ENCODE measurements at regions not wholly inside any gene's neighbourhood (a gene's known extent, or its start where the extent isn't known, plus 50 kb on each side); places are given as distances from the start of the nearest gene placed in this dataset.

DNA sequence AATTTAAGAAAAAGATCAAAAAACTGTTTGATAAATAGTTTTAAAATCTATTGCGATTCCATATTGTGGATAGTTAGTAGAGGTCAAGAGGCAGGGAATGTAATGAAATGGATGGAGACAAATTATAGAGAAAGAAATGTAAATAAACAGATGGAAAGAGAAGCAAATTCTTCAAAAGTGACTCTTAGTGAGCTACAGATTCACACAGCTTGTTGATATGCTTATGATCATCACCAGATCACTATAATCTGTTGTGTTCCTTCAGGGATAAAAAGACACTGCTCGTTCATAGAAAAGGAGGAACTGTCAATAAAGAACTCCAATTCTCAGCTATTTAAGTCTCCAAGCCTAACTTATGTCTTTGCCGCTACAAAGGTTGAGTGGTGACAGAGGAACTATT lies 251.4 kb upstream of the SEMA3C start:
- H3K4me3 ChIP-seq (ENCODE audit: low read length) = no peak overlapping the region
- no peak for TF ChIP-seq CTCF (conservative IDR thresholded peaks at IDR 0.05; ENCODE audit: low read depth, low read length)
- no peak for DNase-seq (ENCODE audit: low read depth)

GRCh38 chr7:81167934-81168333 lies 249.1 kb upstream of the SEMA3C start:
- no peak for TF ChIP-seq CTCF (conservative IDR thresholded peaks at IDR 0.05; ENCODE audit: low read depth, low read length)
- DNase-seq (ENCODE audit: low read depth) = no peak
- no peak overlapping the region for H3K4me3 ChIP-seq (ENCODE audit: low read length)

GRCh38 chr7:81165070-81165469 lies 246.2 kb upstream of the SEMA3C start:
- no peak for DNase-seq (ENCODE audit: low read depth)
- TF ChIP-seq CTCF (conservative IDR thresholded peaks at IDR 0.05; ENCODE audit: low read depth, low read length) = no peak

DNA sequence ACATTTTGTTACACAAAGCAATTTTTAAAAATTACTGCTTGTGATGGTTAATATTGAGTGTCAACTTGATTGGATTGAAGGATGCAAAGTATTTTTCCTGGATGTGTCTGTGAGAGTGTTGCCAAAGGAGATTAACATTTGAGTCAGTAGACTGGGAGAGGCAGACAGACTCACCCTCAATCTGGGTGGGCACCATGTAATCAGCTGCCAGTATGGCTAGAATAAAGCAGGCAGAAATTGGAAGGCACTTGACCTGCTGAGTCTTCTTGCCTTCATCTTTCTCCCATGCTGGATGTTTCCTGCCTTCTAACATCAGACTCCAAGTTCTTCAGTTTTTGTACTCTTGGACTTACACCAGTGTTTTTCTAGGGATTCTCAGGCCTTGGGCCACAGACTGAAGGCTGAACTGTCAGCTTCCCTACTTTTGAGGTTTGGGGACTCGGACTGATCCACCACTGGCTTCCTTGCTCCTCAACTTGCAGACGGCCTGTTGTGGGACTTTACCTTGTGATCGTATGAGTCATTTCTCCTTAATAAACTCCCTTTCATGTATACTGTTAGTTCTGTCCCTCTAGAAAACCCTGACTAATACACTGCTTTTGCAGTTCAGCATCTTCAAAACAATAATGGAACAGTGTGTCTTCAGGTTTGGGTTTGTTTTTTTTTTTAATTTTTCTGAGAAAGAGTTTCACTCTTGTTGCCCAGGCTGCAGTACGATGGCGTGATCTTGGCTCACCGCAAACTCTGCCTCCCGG lies 244.1 kb upstream of the SEMA3C start:
- no peak overlapping the region for H3K4me3 ChIP-seq (ENCODE audit: low read length)
- TF ChIP-seq CTCF (conservative IDR thresholded peaks at IDR 0.05; ENCODE audit: low read depth, low read length) = no peak
- DNase-seq (ENCODE audit: low read depth) = peak; percentile 52

More at GRCh38 chr7:81165070-81165469, 246.2 kb upstream of the SEMA3C start:
- H3K4me3 ChIP-seq (ENCODE audit: low read length) = no peak overlapping the region

GRCh38 chr7:81162234-81162633 lies 243.4 kb upstream of the SEMA3C start:
- no peak for TF ChIP-seq CTCF (conservative IDR thresholded peaks at IDR 0.05; ENCODE audit: low read depth, low read length)
- H3K4me3 ChIP-seq (ENCODE audit: low read length) = no peak overlapping the region
- DNase-seq (ENCODE audit: low read depth) = no peak

DNA sequence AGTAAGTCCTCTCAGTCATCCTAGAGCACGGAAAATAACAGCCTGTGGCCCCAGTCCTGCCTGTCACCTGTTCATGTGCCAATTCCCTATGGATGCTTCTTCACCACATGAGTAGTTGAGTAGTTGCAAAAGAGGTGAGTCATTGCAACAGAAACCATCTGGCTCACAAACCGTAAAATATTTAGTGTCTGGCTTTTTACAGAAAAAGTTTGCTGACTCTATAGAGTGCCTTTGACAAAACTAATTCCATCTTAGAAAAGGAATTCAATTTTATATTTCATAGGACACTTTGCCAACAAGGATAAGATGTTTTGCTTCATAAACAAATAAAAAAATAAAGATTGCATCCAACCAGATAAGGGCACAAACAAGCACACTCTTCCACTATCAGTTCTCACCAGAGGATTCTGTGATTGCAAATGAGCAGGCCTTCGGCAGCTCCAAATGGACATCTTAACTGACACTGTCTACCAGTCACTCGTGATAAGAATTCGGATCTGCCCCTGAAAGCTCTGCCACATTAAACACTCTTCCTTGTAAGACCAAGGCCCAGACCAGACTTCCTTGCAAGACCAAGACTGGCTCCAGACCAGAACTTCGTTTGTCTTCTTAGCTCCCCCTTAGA lies 242.7 kb upstream of the SEMA3C start:
- peak; percentile 73 for DNase-seq (ENCODE audit: low read depth)
- TF ChIP-seq CTCF (conservative IDR thresholded peaks at IDR 0.05; ENCODE audit: low read depth, low read length) = no peak
- no peak overlapping the region for H3K4me3 ChIP-seq (ENCODE audit: low read length)

GRCh38 chr7:81159402-81159801 lies 240.6 kb upstream of the SEMA3C start:
- DNase-seq (ENCODE audit: low read depth) = no peak
- H3K4me3 ChIP-seq (ENCODE audit: low read length) = no peak overlapping the region
- no peak for TF ChIP-seq CTCF (conservative IDR thresholded peaks at IDR 0.05; ENCODE audit: low read depth, low read length)

All from retinal pigment epithelial cell (primary cell).